ENCODE measurements at regions not wholly inside any gene's neighbourhood (a gene's known extent, or its start where the extent isn't known, plus 50 kb on each side); places are given as distances from the start of the nearest gene placed in this dataset.
A peak's percentile ranks its signal among the peaks of the same experiment; 100 is the strongest.

- TF ChIP-seq REST (IDR thresholded peaks at IDR 0.05; ENCODE audit: borderline replicate concordance): no peak
- no peak for TF ChIP-seq REST (CRISPR knock-in tag; IDR thresholded peaks at IDR 0.05; ENCODE audit: low read depth)
- TF ChIP-seq NEUROD1 (IDR thresholded peaks at IDR 0.05; ENCODE audit: borderline replicate concordance, low read depth, low read length, partially characterized antibody): no peak
- no peak for TF ChIP-seq ZNF507 (tag; conservative IDR thresholded peaks at IDR 0.05)
- no peak for TF ChIP-seq CEBPZ (IDR thresholded peaks at IDR 0.05; ENCODE audit: borderline replicate concordance, low read depth, low read length)
- TF ChIP-seq MAFG (tag; conservative IDR thresholded peaks at IDR 0.05): no peak
- no peak for TF ChIP-seq GTF2B (IDR thresholded peaks at IDR 0.05; ENCODE audit: extremely low read depth, insufficient read length)
- no peak for TF ChIP-seq ZNF143 (CRISPR knock-in tag; IDR thresholded peaks at IDR 0.05)
- TF ChIP-seq, protein P1, sequence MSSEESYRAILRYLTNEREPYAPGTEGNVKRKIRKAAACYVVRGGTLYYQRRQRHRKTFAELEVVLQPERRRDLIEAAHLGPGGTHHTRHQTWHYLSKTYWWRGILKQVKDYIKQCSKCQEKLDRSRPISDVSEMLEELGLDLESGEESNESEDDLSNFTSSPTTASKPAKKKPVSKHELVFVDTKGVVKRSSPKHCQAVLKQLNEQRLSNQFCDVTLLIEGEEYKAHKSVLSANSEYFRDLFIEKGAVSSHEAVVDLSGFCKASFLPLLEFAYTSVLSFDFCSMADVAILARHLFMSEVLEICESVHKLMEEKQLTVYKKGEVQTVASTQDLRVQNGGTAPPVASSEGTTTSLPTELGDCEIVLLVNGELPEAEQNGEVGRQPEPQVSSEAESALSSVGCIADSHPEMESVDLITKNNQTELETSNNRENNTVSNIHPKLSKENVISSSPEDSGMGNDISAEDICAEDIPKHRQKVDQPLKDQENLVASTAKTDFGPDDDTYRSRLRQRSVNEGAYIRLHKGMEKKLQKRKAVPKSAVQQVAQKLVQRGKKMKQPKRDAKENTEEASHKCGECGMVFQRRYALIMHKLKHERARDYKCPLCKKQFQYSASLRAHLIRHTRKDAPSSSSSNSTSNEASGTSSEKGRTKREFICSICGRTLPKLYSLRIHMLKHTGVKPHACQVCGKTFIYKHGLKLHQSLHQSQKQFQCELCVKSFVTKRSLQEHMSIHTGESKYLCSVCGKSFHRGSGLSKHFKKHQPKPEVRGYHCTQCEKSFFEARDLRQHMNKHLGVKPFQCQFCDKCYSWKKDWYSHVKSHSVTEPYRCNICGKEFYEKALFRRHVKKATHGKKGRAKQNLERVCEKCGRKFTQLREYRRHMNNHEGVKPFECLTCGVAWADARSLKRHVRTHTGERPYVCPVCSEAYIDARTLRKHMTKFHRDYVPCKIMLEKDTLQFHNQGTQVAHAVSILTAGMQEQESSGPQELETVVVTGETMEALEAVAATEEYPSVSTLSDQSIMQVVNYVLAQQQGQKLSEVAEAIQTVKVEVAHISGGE (CRISPR knock-in tag; IDR thresholded peaks at IDR 0.05): no peak
- no peak for TF ChIP-seq NRF1 (conservative IDR thresholded peaks at IDR 0.05 in 1 of 2, IDR thresholded peaks at IDR 0.05 in 1 of 2)
- 0 out of 2 replicates have a peak, but pooled peaks have one; percentile 34 for TF ChIP-seq FOXP1 (CRISPR knock-in tag; IDR thresholded peaks at IDR 0.05)
These were observed 143.0 kb downstream of the TTLL2 start (continued) for GRCh38 chr6:167467793-167468431.
